ENCODE measurements at regions not wholly inside any gene's neighbourhood (a gene's known extent, or its start where the extent isn't known, plus 50 kb on each side); places are given as distances from the start of the nearest gene placed in this dataset.
A peak's percentile ranks its signal among the peaks of the same experiment; 100 is the strongest.

- peaks cover 0 to 5% of the 10 kb centered on the region in 2 donors for H3K4me1 Mint-ChIP-seq
- WGBS (ENCODE audit: insufficient coverage), result 76% methylated on average over 3 of the region's 3 CpGs
- no peak for ATAC-seq
- H3K36me3 Mint-ChIP-seq, result no peaks in the 10 kb centered on the region
- H3K27ac Mint-ChIP-seq, result no peak overlapping the region
- peaks cover 0 to 2% of the 10 kb centered on the region in 2 donors for H3K9me3 Mint-ChIP-seq
- Histone ChIP-seq H3K4me3 (ENCODE audit: low read length) (no peak overlapping the region), H3K9me3 (ENCODE audit: control insufficient read depth, insufficient read depth, low read length) (no peaks in the 10 kb centered on the region), H3K4me1 (ENCODE audit: control insufficient read depth, insufficient read depth, low read length) (no peaks in the 10 kb centered on the region), H3K27me3 (ENCODE audit: control insufficient read depth, insufficient read depth, low read length) (no peaks in the 10 kb centered on the region), H3K36me3 (ENCODE audit: control insufficient read depth, insufficient read depth, low read length) (no peaks in the 10 kb centered on the region), H3K27ac (ENCODE audit: low read length) (no peak overlapping the region)
- H3K27me3 Mint-ChIP-seq (ENCODE audit: low read depth in 2 of 2), result peaks cover 0 to 2% of the 10 kb centered on the region in 2 donors
- TF ChIP-seq CTCF (IDR thresholded peaks at IDR 0.05), result no peak
- intact Hi-C loops (cut with micrococcal nuclease), result no loop called here
- no peak for DNase-seq
- no peak overlapping the region for H3K4me3 Mint-ChIP-seq
These were observed 192.3 kb upstream of the GLRA1 start for GRCh38 chr5:152116934-152117333.

- intact Hi-C loops (cut with micrococcal nuclease), result no loop called here
- Mint-ChIP-seq H3K27me3 (ENCODE audit: low read depth in 2 of 2) (peaks cover 0 to 7% of the 10 kb centered on the region in 2 donors), H3K27ac (peak overlapping the region in 1 of 2 donors; percentile 39), H3K4me1 (peaks cover 0 to 5% of the 10 kb centered on the region in 2 donors), H3K4me3 (no peak overlapping the region), H3K9me3 (peaks cover 2 to 4% of the 10 kb centered on the region in 2 donors), H3K36me3 (no peaks in the 10 kb centered on the region)
- DNase-seq, result peak in 1 of 2 donors; percentile 69
- Histone ChIP-seq H3K4me3 (ENCODE audit: low read length) (no peak overlapping the region), H3K27me3 (ENCODE audit: control insufficient read depth, insufficient read depth, low read length) (no peaks in the 10 kb centered on the region), H3K27ac (ENCODE audit: low read length) (no peak overlapping the region), H3K36me3 (ENCODE audit: control insufficient read depth, insufficient read depth, low read length) (no peaks in the 10 kb centered on the region), H3K9me3 (ENCODE audit: control insufficient read depth, insufficient read depth, low read length) (no peaks in the 10 kb centered on the region), H3K4me1 (ENCODE audit: control insufficient read depth, insufficient read depth, low read length) (no peaks in the 10 kb centered on the region)
- ATAC-seq, result peak; percentile 85 to 89 (median 88)
- 43% methylated on average over 2 of the region's 2 CpGs for WGBS (ENCODE audit: insufficient coverage)
- no peak for TF ChIP-seq CTCF (IDR thresholded peaks at IDR 0.05)
These were observed 188.8 kb upstream of the GLRA1 start for GRCh38 chr5:152113401-152113800.

- no peak for TF ChIP-seq CTCF (IDR thresholded peaks at IDR 0.05)
- Mint-ChIP-seq H3K9me3 (peaks cover 0 to 4% of the 10 kb centered on the region in 2 donors), H3K4me3 (no peak overlapping the region), H3K27ac (no peak overlapping the region), H3K36me3 (no peaks in the 10 kb centered on the region), H3K4me1 (no peaks in the 10 kb centered on the region), H3K27me3 (ENCODE audit: low read depth in 2 of 2) (peaks cover 0 to 5% of the 10 kb centered on the region in 2 donors)
- Histone ChIP-seq H3K4me1 (ENCODE audit: control insufficient read depth, insufficient read depth, low read length) (no peaks in the 10 kb centered on the region), H3K27ac (ENCODE audit: low read length) (no peak overlapping the region), H3K9me3 (ENCODE audit: control insufficient read depth, insufficient read depth, low read length) (no peaks in the 10 kb centered on the region), H3K4me3 (ENCODE audit: low read length) (no peak overlapping the region), H3K27me3 (ENCODE audit: control insufficient read depth, insufficient read depth, low read length) (no peaks in the 10 kb centered on the region), H3K36me3 (ENCODE audit: control insufficient read depth, insufficient read depth, low read length) (no peaks in the 10 kb centered on the region)
- ATAC-seq (no peak), DNase-seq (no peak)
- 38% methylated on average over 3 of the region's 3 CpGs for WGBS (ENCODE audit: insufficient coverage)
- intact Hi-C loops (cut with micrococcal nuclease), result no loop called here
These were observed 182.6 kb upstream of the GLRA1 start for GRCh38 chr5:152107220-152107619.

GRCh38 chr5:152106571-152106970 lies 181.9 kb upstream of the GLRA1 start:
- no peaks in the 10 kb centered on the region for H3K9me3 ChIP-seq (ENCODE audit: control insufficient read depth, insufficient read depth, low read length)
- Mint-ChIP-seq H3K27ac (no peak overlapping the region), H3K27me3 (ENCODE audit: low read depth in 2 of 2) (peaks cover 0 to 5% of the 10 kb centered on the region in 2 donors), H3K36me3 (no peaks in the 10 kb centered on the region), H3K4me3 (no peak overlapping the region), H3K4me1 (no peaks in the 10 kb centered on the region), H3K9me3 (peaks cover 0 to 4% of the 10 kb centered on the region in 2 donors)
- H3K4me1 ChIP-seq (ENCODE audit: control insufficient read depth, insufficient read depth, low read length), result no peaks in the 10 kb centered on the region
- WGBS (ENCODE audit: insufficient coverage), result 89% methylated on average over 2 of the region's 2 CpGs
- ATAC-seq (no peak), DNase-seq (no peak)
- no peak overlapping the region for H3K27ac ChIP-seq (ENCODE audit: low read length)
- intact Hi-C loops (cut with micrococcal nuclease), result no loop called here
- no peaks in the 10 kb centered on the region for H3K36me3 ChIP-seq (ENCODE audit: control insufficient read depth, insufficient read depth, low read length)
- TF ChIP-seq CTCF (IDR thresholded peaks at IDR 0.05), result no peak
- H3K27me3 ChIP-seq (ENCODE audit: control insufficient read depth, insufficient read depth, low read length), result no peaks in the 10 kb centered on the region
- no peak overlapping the region for H3K4me3 ChIP-seq (ENCODE audit: low read length)

All from natural killer cell (primary cell).